ENCODE measurements at regions not wholly inside any gene's neighbourhood (a gene's known extent, or its start where the extent isn't known, plus 50 kb on each side); places are given as distances from the start of the nearest gene placed in this dataset.

- TF ChIP-seq, protein P1, sequence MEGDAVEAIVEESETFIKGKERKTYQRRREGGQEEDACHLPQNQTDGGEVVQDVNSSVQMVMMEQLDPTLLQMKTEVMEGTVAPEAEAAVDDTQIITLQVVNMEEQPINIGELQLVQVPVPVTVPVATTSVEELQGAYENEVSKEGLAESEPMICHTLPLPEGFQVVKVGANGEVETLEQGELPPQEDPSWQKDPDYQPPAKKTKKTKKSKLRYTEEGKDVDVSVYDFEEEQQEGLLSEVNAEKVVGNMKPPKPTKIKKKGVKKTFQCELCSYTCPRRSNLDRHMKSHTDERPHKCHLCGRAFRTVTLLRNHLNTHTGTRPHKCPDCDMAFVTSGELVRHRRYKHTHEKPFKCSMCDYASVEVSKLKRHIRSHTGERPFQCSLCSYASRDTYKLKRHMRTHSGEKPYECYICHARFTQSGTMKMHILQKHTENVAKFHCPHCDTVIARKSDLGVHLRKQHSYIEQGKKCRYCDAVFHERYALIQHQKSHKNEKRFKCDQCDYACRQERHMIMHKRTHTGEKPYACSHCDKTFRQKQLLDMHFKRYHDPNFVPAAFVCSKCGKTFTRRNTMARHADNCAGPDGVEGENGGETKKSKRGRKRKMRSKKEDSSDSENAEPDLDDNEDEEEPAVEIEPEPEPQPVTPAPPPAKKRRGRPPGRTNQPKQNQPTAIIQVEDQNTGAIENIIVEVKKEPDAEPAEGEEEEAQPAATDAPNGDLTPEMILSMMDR (conservative IDR thresholded peaks at IDR 0.05; ENCODE audit: low read depth in 2 of 2) = no peak
- TF ChIP-seq EZH2phosphoT487 (IDR thresholded peaks at IDR 0.05; ENCODE audit: unreplicated experiment) (no peak), POLR2AphosphoS5 (IDR thresholded peaks at IDR 0.05; ENCODE audit: low read depth) (no peak), NANOG (IDR thresholded peaks at IDR 0.05; ENCODE audit: borderline replicate concordance) (no peak), ETS1 (IDR thresholded peaks at IDR 0.05) (no peak), EZH2 (IDR thresholded peaks at IDR 0.05; ENCODE audit: low read depth, unreplicated experiment) (no peak)
These were observed 51.0 kb upstream of the ARL8B start for GRCh38 chr3:5071061-5071460.
